IPS DF 6.9 (cell line): ENCODE measurements at regions not wholly inside any gene's neighbourhood (a gene's known extent, or its start where the extent isn't known, plus 50 kb on each side); places are given as distances from the start of the nearest gene placed in this dataset.
"Not testable (repeated sequence)": the region's sequence is repeated elsewhere in the genome, so short reads cannot be mapped to it uniquely, and the experiment has no call there.

Experiments
- DNase-seq: peaks from one replicate; pipeline ENCODE4 v3.0.0-alpha.2; 2013; ENCODE audit warnings: low read depth, low spot score
- H3K27ac ChIP-seq: one replicate; pipeline ENCODE4 v1.5.1; 2013; ENCODE audit warnings: low read length, control low read depth
- H3K27me3 ChIP-seq: 2 replicates; pipeline ENCODE4 v1.6.1; 2013; ENCODE audit warnings: mild to moderate bottlenecking, low read length; ENCODE audit not compliant: control insufficient read depth, insufficient read depth
- H3K36me3 ChIP-seq: 2 replicates; pipeline ENCODE4 v1.6.1; 2013; ENCODE audit warnings: low read length; ENCODE audit not compliant: control insufficient read depth, insufficient read depth
- H3K4me1 ChIP-seq: 2 replicates; pipeline ENCODE4 v1.6.1; 2013; ENCODE audit warnings: low read length; ENCODE audit not compliant: control insufficient read depth, insufficient read depth
- H3K4me3 ChIP-seq: 2 replicates; pipeline ENCODE4 v1.5.1; 2013; ENCODE audit warnings: mild to moderate bottlenecking, low read length
- H3K9me3 ChIP-seq: 2 replicates; pipeline ENCODE4 v1.6.1; 2013; ENCODE audit warnings: low read length, inconsistent platforms; ENCODE audit not compliant: control insufficient read depth, insufficient read depth
- WGBS: extraction: QIAGEN DNeasy Blood & Tissue Kit; methylation state at CpG from one replicate; pipeline ENCODE4 v1.1.7; 2013; ENCODE audit warnings: mixed read lengths, missing lambda C conversion rate; ENCODE audit not compliant: insufficient read length, insufficient coverage; 5-methylcytosine and 5-hydroxymethylcytosine counted together

DNA sequence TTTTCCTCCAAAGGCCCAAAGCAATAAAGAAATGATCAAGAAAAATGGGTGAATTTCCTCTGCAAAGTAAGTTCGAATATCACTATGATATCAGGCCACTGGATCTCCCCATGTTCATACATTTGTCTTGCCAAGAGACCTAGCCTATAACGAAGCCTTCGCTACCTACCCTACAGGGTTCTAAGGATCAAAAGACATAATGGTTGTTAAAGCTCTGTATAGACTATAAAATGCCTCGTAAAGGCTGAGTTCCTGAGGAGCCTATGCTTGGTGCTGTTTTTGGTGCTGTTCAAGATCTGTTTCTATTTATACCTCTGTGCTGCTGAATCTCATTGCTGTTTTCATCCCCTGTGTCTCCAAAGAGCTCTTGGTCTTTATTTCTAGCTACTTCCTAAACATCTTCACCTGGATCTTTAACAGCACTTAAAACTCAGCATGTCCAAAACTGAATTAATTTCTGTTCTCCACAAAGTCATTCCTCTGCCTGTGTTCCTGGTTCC lies 254.4 kb upstream of the CHAC2 start:
- WGBS: no CpG with 5 or more reads among the region's 4 CpGs
- no peaks in the 10 kb centered on the region for H3K27me3 ChIP-seq
- H3K4me3 ChIP-seq: no peak overlapping the region
- no peak overlapping the region for H3K27ac ChIP-seq
- DNase-seq: no peak
- H3K36me3 ChIP-seq: no peaks in the 10 kb centered on the region
- H3K9me3 ChIP-seq: no peaks in the 10 kb centered on the region
- peaks cover 2% of the 10 kb centered on the region; the same call in 1 of the 2 replicates for H3K4me1 ChIP-seq

DNA sequence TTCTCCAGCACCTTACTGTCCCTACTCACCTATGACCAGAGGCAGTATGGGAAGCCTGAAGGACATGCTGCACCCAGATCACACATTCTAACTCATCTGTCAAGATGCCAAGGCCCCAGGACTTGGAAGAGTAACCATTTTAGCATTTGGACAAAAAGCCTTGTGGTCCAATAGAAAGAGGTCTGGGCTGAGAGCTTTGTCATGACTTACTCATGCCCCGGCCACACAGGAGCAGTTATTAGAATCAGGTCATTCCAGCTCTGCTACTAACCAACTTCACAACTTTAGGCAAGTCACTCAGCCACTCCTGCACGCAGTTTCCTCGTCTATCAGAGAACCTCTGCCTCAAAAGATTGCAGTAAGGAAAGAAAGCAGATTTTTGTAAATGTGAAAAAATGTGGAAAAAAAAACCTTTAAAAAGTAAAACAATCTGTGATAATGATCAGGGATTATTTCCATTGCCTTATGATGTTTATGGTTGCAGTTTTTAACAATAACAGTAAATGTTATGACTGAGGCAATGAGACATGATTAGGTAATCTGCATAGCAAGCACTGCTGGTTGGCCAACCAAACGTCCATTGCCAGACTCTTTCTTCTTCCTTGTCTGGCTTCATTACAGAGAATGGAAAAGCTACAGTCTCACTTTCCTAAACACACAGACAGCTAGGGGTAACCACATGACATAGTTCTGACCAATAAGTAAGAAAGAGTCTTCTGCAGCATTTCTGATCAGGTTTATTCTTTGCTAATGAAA lies 255.4 kb upstream of the CHAC2 start:
- Histone ChIP-seq H3K27me3 (no peaks in the 10 kb centered on the region), H3K4me3 (no peak overlapping the region), H3K4me1 (peaks cover 2% of the 10 kb centered on the region; the same call in 1 of the 2 replicates), H3K9me3 (no peaks in the 10 kb centered on the region), H3K27ac (no peak overlapping the region), H3K36me3 (no peaks in the 10 kb centered on the region)
- no peak for DNase-seq
- no CpG with 5 or more reads among the region's 4 CpGs for WGBS

DNA sequence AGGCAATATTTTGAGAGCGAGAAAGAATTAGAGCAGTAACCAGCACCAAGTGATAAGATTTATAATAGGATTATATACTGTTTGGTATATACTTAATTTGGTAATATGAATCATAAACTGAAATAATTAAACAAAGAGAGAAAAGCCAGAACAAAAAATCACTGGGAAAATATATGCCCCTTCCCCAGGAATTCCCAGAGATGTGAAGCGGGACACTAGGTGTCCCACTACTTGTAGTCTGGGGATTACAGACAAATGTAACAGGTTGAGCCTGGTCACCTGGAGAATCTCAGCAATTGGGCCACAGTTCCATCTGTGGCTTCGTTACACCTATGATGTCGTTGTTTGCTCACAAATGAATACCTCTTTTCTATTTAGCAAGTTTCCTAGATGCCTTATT lies 256.1 kb upstream of the CHAC2 start:
- no peak overlapping the region for H3K4me3 ChIP-seq
- no peak overlapping the region for H3K27ac ChIP-seq
- H3K4me1 ChIP-seq: peaks cover 2% of the 10 kb centered on the region; the same call in 1 of the 2 replicates
- H3K9me3 ChIP-seq: no peaks in the 10 kb centered on the region
- DNase-seq: no peak
- H3K36me3 ChIP-seq: no peaks in the 10 kb centered on the region
- no peaks in the 10 kb centered on the region for H3K27me3 ChIP-seq
- WGBS: no CpG with 5 or more reads among the region's 4 CpGs

DNA sequence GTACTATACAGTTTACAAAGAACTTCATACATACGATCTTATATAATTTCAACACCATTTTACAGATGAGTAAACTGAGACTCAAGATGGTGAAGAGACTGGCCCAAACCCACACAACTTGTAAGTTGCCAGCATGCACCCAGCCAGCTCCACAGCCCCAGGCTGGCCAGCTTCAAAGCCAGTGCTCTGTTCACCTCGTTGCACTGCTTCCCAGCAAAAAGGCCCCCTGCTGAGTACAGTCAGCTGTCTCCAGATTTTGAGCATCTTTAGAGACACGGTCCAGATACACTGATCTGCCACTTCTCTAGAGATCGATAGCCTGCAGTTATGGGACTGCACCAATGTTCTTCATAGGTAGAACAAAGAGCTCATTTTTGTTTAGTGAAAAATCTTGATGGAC lies 257.2 kb upstream of the CHAC2 start:
- no CpG with 5 or more reads among the region's 4 CpGs for WGBS
- Histone ChIP-seq H3K4me1 (peaks cover 2% of the 10 kb centered on the region; the same call in 1 of the 2 replicates), H3K9me3 (no peaks in the 10 kb centered on the region), H3K36me3 (no peaks in the 10 kb centered on the region), H3K27me3 (no peaks in the 10 kb centered on the region), H3K4me3 (no peak overlapping the region), H3K27ac (no peak overlapping the region)
- DNase-seq: no peak

DNA sequence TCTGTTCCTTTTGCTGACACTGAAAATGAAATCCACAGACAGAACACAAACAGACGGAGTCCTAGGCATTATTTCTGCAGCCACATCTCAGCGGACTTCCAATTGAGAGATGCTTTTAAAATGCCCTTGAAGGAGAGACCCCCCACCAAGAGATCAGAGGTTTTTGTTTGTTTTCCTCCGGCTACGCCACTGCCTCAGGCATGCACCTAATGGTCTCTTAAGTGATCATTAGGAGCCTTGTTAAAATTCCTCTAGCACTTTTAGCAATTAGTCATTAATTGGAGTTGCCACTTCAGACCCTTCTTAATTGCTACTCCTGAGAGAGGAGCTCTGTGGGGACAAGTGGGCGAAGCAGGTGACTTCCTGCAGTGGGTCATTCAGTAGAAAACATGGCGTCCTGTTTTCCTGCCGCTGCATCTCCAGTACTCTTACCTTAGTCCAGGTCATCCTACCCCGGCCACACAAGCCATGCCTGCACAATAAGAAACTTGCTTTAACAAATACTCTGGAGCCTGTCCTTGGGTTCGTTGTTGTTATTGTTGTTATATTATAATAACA lies 257.7 kb upstream of the CHAC2 start:
- H3K4me3 ChIP-seq: no peak overlapping the region
- no CpG with 5 or more reads among the region's 9 CpGs for WGBS
- H3K27ac ChIP-seq: no peak overlapping the region
- H3K27me3 ChIP-seq: no peaks in the 10 kb centered on the region
- DNase-seq: no peak
- H3K9me3 ChIP-seq: no peaks in the 10 kb centered on the region
- peaks cover 2% of the 10 kb centered on the region; the same call in 1 of the 2 replicates for H3K4me1 ChIP-seq
- H3K36me3 ChIP-seq: no peaks in the 10 kb centered on the region

DNA sequence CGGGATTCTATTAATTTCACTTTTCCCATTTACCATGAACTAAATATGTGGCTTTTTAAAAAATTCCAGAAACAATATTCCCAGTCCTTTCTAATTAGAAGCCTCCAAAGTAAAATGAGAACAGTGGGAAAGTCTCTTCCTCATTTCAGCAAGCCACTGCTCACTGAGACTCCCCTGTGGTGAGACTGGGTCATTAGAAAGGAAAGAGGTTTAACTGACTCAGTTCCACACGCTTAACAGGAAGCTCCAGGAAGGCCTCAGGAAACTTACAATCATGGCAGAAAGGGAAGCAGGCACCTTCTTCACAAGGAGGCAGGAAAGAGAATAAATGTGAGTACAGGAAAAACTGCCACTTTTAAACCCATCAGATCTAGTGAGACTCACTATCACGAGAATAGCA lies 258.9 kb upstream of the CHAC2 start:
- Histone ChIP-seq H3K36me3 (no peaks in the 10 kb centered on the region), H3K4me1 (peaks cover 2% of the 10 kb centered on the region; the same call in 1 of the 2 replicates), H3K27me3 (no peaks in the 10 kb centered on the region), H3K9me3 (no peaks in the 10 kb centered on the region), H3K27ac (no peak overlapping the region), H3K4me3 (no peak overlapping the region)
- no CpG with 5 or more reads among the region's 3 CpGs for WGBS
- no peak for DNase-seq

DNA sequence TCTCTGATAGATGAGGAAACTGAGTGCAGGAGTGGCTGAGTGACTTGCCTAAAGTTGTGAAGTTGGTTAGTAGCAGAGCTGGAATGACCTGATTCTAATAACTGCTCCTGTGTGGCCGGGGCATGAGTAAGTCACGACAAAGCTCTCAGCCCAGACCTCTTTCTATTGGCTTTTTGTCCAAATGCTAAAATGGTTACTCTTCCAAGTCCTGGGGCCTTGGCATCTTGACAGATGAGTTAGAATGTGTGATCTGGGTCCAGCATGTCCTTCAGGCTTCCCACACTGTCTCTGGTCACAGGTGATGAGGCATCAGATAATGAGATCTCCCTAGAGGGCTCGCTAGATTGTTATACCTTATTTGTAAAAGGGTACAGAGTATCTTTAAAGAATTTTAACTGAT lies 260.5 kb upstream of the CHAC2 start:
- DNase-seq, H3K27me3 ChIP-seq, H3K4me3 ChIP-seq, H3K36me3 ChIP-seq, H3K4me1 ChIP-seq, H3K27ac ChIP-seq, H3K9me3 ChIP-seq: not testable (repeated sequence)
- WGBS: no CpG with 5 or more reads among the region's 3 CpGs

DNA sequence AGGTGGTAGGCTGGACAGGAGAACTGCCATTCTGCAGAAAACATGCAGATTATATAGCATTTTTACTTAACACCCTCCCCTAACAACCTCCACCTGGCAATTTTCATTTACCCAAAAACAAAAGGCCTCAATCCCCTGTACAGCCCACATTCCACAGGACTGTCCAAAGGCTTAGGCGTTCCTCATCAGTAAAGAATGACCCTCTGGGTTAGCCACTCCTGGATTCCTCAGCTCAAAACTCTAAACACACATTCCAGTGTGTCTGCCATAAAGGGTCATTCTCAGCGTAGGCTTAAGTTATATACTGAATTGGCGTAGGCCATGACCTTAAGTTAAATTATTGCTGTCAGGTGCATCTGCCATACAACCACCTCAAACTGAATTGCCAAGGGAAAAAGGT lies 261.8 kb upstream of the CHAC2 start:
- Histone ChIP-seq H3K27ac (no peak overlapping the region), H3K4me1 (peaks cover 2% of the 10 kb centered on the region; the same call in 1 of the 2 replicates), H3K9me3 (no peaks in the 10 kb centered on the region), H3K36me3 (no peaks in the 10 kb centered on the region), H3K4me3 (no peak overlapping the region), H3K27me3 (no peaks in the 10 kb centered on the region)
- WGBS: no CpG with 5 or more reads among the region's 3 CpGs
- DNase-seq: no peak

DNA sequence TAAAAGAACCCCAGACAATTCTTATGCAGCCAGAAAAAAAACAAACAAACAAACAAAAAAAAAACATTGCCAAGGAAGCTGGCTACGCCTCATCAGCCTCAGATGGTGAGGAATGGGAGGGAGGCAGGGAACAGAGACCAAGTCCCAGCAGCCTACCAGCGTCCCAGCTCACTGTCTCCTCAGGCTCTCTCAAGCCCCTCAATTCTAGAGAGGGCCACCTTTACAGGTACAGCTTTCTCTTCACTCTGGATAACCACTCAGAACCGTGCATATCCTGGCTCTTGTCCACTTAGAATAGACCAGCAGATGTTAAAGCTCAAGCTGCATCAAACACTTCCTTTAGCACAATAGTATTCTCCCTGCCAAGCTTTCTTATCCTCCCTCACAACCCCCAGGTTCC lies 263.1 kb upstream of the CHAC2 start:
- WGBS: no CpG with 5 or more reads among the region's 3 CpGs
- H3K4me1 ChIP-seq: no peaks in the 10 kb centered on the region

DNA sequence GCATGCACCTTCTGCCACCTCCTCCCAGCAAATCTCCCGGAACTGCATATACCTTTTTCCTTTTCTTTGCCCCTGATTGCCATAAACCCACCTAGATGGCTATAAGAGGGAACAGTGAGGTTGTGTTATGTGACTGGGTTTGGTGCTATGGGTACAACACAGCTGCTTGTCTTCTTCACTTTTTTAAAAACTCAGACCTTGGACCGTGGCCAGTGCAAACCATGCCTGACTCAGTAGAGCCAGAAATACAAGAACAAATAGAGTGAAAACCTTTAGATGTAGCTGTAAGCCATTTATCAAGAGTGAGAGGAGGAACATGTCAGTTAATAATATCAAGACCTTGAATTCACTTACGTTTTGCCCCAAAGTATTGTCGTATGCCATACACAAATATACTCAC lies 267.4 kb upstream of the CHAC2 start:
- no peak for DNase-seq
- no peaks in the 10 kb centered on the region for H3K4me1 ChIP-seq
- no peak overlapping the region for H3K4me3 ChIP-seq
- WGBS: no CpG with 5 or more reads among the region's 4 CpGs
- H3K27me3 ChIP-seq: no peaks in the 10 kb centered on the region
- H3K9me3 ChIP-seq: no peaks in the 10 kb centered on the region
- H3K27ac ChIP-seq: no peak overlapping the region
- H3K36me3 ChIP-seq: no peaks in the 10 kb centered on the region

More for the DNA sequence above, 263.1 kb upstream of the CHAC2 start:
- DNase-seq: no peak
- Histone ChIP-seq H3K4me3 (no peak overlapping the region), H3K27me3 (no peaks in the 10 kb centered on the region), H3K36me3 (no peaks in the 10 kb centered on the region), H3K27ac (no peak overlapping the region), H3K9me3 (no peaks in the 10 kb centered on the region)
